NCI-H1092 (cell line): ENCODE measurements at regions not wholly inside any gene's neighbourhood (a gene's known extent, or its start where the extent isn't known, plus 50 kb on each side); places are given as distances from the start of the nearest gene placed in this dataset.
A peak's percentile ranks its signal among the peaks of the same experiment; 100 is the strongest.
"Not testable (repeated sequence)": the region's sequence is repeated elsewhere in the genome, so short reads cannot be mapped to it uniquely, and the experiment has no call there.

Experiments used
- DNase-seq: peaks from one replicate; lab custom pipeline; 2025; lab: John Stamatoyannopoulos, UW

GRCh38 chr1:219863816-219864215, 64.5 kb downstream of the SLC30A10 start:
- DNase-seq, result not testable (repeated sequence)

- DNase-seq, result no peak
Measured at GRCh38 chr1:219862366-219862765, 66.0 kb downstream of the SLC30A10 start.

GRCh38 chr1:219858980-219859379, 69.4 kb downstream of the SLC30A10 start:
- DNase-seq, result peak; percentile 47

- no peak for DNase-seq
Measured at GRCh38 chr1:219847215-219847855, 81.0 kb downstream of the SLC30A10 start.

- DNase-seq, result peak; percentile 25
Measured at GRCh38 chr1:219839595-219839994, 88.8 kb downstream of the SLC30A10 start.

- no peak for DNase-seq
Measured at GRCh38 chr1:219837994-219838294, 90.4 kb downstream of the SLC30A10 start.

GRCh38 chr1:219837274-219837993, 90.9 kb downstream of the SLC30A10 start:
- DNase-seq, result peak; percentile 70

- no peak for DNase-seq
Measured at GRCh38 chr1:219834314-219834917, 93.9 kb downstream of the SLC30A10 start.

GRCh38 chr1:219833214-219833815, 95.0 kb downstream of the SLC30A10 start:
- no peak for DNase-seq

GRCh38 chr1:219826290-219826689, 102.1 kb downstream of the SLC30A10 start:
- no peak for DNase-seq

GRCh38 chr1:219825355-219825754, 103.0 kb downstream of the SLC30A10 start:
- DNase-seq, result no peak

GRCh38 chr1:219824338-219824737, 104.0 kb downstream of the SLC30A10 start:
- DNase-seq, result no peak

- no peak for DNase-seq
Measured at GRCh38 chr1:219820551-219820950, 107.8 kb downstream of the SLC30A10 start.

GRCh38 chr1:219817914-219818313, 110.4 kb downstream of the SLC30A10 start:
- no peak for DNase-seq

GRCh38 chr1:219813294-219813693, 115.1 kb downstream of the SLC30A10 start:
- no peak for DNase-seq

GRCh38 chr1:219812491-219813203, 115.7 kb downstream of the SLC30A10 start:
- peak; percentile 80 for DNase-seq

GRCh38 chr1:219812086-219812485, 116.3 kb downstream of the SLC30A10 start:
- DNase-seq, result no peak

- DNase-seq, result no peak
Measured at GRCh38 chr1:219810451-219810850, 117.9 kb downstream of the SLC30A10 start.

- DNase-seq, result no peak
Measured at GRCh38 chr1:219808790-219809189, 119.6 kb downstream of the SLC30A10 start.

- DNase-seq, result no peak
Measured at GRCh38 chr1:219806642-219807041, 121.7 kb downstream of the SLC30A10 start.

GRCh38 chr1:219806020-219806419, 122.3 kb downstream of the SLC30A10 start:
- DNase-seq, result no peak

GRCh38 chr1:219805191-219805590, 123.2 kb downstream of the SLC30A10 start:
- no peak for DNase-seq
